GM21360 (cell line): ENCODE measurements at regions not wholly inside any gene's neighbourhood (a gene's known extent, or its start where the extent isn't known, plus 50 kb on each side); places are given as distances from the start of the nearest gene placed in this dataset.

ENCODE experiments used
- ATAC-seq: cut with Tn5 transposase; IDR thresholded peaks from one replicate; pipeline ENCODE4 v1.9.1; 2021; ENCODE audit warnings: mild to moderate bottlenecking, moderate library complexity; ENCODE audit not compliant: unreplicated experiment

GRCh38 chr2:65866148-65866547, 433.7 kb upstream of the SPRED2 start:
- ATAC-seq: no peak

GRCh38 chr2:65864619-65865018, 432.2 kb upstream of the SPRED2 start:
- no peak for ATAC-seq

GRCh38 chr2:65863713-65864112, 431.3 kb upstream of the SPRED2 start:
- ATAC-seq: no peak

GRCh38 chr2:65856928-65857327, 424.5 kb upstream of the SPRED2 start:
- no peak for ATAC-seq

GRCh38 chr2:65856423-65856822, 424.0 kb upstream of the SPRED2 start:
- ATAC-seq: no peak

GRCh38 chr2:65850695-65851094, 418.3 kb upstream of the SPRED2 start:
- ATAC-seq: no peak

- no peak for ATAC-seq
Observed at GRCh38 chr2:65846989-65847678, 414.7 kb upstream of the SPRED2 start.

- ATAC-seq: no peak
Observed at GRCh38 chr2:65845442-65846182, 413.2 kb upstream of the SPRED2 start.

GRCh38 chr2:65842104-65842503, 409.7 kb upstream of the SPRED2 start:
- ATAC-seq: no peak

- no peak for ATAC-seq
Observed at GRCh38 chr2:65835975-65836549, 403.7 kb upstream of the SPRED2 start.

- ATAC-seq: no peak
Observed at GRCh38 chr2:65834771-65835475, 402.5 kb upstream of the SPRED2 start.

GRCh38 chr2:65834062-65834461, 401.7 kb upstream of the SPRED2 start:
- ATAC-seq: no peak

- ATAC-seq: no peak
Observed at GRCh38 chr2:65831509-65831908, 399.1 kb upstream of the SPRED2 start.

- ATAC-seq: no peak
Observed at GRCh38 chr2:65826567-65826966, 394.2 kb upstream of the SPRED2 start.

GRCh38 chr2:65823511-65823910, 391.1 kb upstream of the SPRED2 start:
- no peak for ATAC-seq

- no peak for ATAC-seq
Observed at GRCh38 chr2:65820454-65820853, 388.1 kb upstream of the SPRED2 start.

- ATAC-seq: no peak
Observed at GRCh38 chr2:65819963-65820362, 387.6 kb upstream of the SPRED2 start.

- no peak for ATAC-seq
Observed at GRCh38 chr2:65818873-65819451, 386.6 kb upstream of the SPRED2 start.

- ATAC-seq: no peak
Observed at GRCh38 chr2:65813631-65814173, 381.3 kb upstream of the SPRED2 start.

GRCh38 chr2:65812887-65813286, 380.5 kb upstream of the SPRED2 start:
- ATAC-seq: no peak

- no peak for ATAC-seq
Observed at GRCh38 chr2:65807942-65808341, 375.5 kb upstream of the SPRED2 start.
